ENCODE measurements at regions not wholly inside any gene's neighbourhood (a gene's known extent, or its start where the extent isn't known, plus 50 kb on each side); places are given as distances from the start of the nearest gene placed in this dataset.

- no peak overlapping the region for H3K4me2 ChIP-seq (ENCODE audit: low read length)
- no peaks in the 10 kb centered on the region for H4K20me1 ChIP-seq (ENCODE audit: insufficient read depth)
- no peak overlapping the region for H3K9ac ChIP-seq (ENCODE audit: low read length)
- H3K79me2 ChIP-seq (replicated peaks; ENCODE audit: insufficient read depth, low read length): no peaks in the 10 kb centered on the region
- TF ChIP-seq, protein P1, sequence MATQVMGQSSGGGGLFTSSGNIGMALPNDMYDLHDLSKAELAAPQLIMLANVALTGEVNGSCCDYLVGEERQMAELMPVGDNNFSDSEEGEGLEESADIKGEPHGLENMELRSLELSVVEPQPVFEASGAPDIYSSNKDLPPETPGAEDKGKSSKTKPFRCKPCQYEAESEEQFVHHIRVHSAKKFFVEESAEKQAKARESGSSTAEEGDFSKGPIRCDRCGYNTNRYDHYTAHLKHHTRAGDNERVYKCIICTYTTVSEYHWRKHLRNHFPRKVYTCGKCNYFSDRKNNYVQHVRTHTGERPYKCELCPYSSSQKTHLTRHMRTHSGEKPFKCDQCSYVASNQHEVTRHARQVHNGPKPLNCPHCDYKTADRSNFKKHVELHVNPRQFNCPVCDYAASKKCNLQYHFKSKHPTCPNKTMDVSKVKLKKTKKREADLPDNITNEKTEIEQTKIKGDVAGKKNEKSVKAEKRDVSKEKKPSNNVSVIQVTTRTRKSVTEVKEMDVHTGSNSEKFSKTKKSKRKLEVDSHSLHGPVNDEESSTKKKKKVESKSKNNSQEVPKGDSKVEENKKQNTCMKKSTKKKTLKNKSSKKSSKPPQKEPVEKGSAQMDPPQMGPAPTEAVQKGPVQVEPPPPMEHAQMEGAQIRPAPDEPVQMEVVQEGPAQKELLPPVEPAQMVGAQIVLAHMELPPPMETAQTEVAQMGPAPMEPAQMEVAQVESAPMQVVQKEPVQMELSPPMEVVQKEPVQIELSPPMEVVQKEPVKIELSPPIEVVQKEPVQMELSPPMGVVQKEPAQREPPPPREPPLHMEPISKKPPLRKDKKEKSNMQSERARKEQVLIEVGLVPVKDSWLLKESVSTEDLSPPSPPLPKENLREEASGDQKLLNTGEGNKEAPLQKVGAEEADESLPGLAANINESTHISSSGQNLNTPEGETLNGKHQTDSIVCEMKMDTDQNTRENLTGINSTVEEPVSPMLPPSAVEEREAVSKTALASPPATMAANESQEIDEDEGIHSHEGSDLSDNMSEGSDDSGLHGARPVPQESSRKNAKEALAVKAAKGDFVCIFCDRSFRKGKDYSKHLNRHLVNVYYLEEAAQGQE (IDR thresholded peaks at IDR 0.05; ENCODE audit: borderline replicate concordance): no peak
- TF ChIP-seq MXI1 (conservative IDR thresholded peaks at IDR 0.05; ENCODE audit: poor library complexity, severe bottlenecking): no peak
- TF ChIP-seq RAD21 (conservative IDR thresholded peaks at IDR 0.05): no peak
- TF ChIP-seq POLR2AphosphoS5 (IDR thresholded peaks at IDR 0.05): no peak
- no peak for TF ChIP-seq TAF1 (IDR thresholded peaks at IDR 0.05; ENCODE audit: low read depth)
- TF ChIP-seq EZH2 (IDR thresholded peaks at IDR 0.05; ENCODE audit: borderline replicate concordance, insufficient read depth, low read length, poor library complexity, severe bottlenecking): no peak
- no peak for TF ChIP-seq CTCF (IDR thresholded peaks at IDR 0.05; ENCODE audit: poor library complexity, severe bottlenecking)
- TF ChIP-seq EP300 (conservative IDR thresholded peaks at IDR 0.05; ENCODE audit: poor library complexity, severe bottlenecking): no peak
- TF ChIP-seq SMC3 (conservative IDR thresholded peaks at IDR 0.05; ENCODE audit: poor library complexity): no peak
- H3K36me3 ChIP-seq (ENCODE audit: insufficient read depth, low read length): no peaks in the 10 kb centered on the region
- H3K27me3 ChIP-seq (ENCODE audit: insufficient read depth, low read depth, low read length): no peaks in the 10 kb centered on the region
- H3K4me3 ChIP-seq (ENCODE audit: low read length): no peak overlapping the region
- no peak overlapping the region for H2AFZ ChIP-seq (ENCODE audit: low read depth, low read length)
- no peaks in the 10 kb centered on the region for H3F3A ChIP-seq (ENCODE audit: insufficient read depth, low read length, poor library complexity, severe bottlenecking)
- H3K27ac ChIP-seq (ENCODE audit: low read length): no peak overlapping the region
- no peaks in the 10 kb centered on the region for H3K9me3 ChIP-seq (ENCODE audit: low read length)
- no peaks in the 10 kb centered on the region for H3K9me2 ChIP-seq (ENCODE audit: insufficient read depth, low read length)
Observed at GRCh38 chrX:22406201-22406737, 133.6 kb downstream of the CBLL2 start.

- TF ChIP-seq MXI1 (conservative IDR thresholded peaks at IDR 0.05; ENCODE audit: poor library complexity, severe bottlenecking) (no peak), TAF1 (IDR thresholded peaks at IDR 0.05; ENCODE audit: low read depth) (no peak), EP300 (conservative IDR thresholded peaks at IDR 0.05; ENCODE audit: poor library complexity, severe bottlenecking) (no peak), RAD21 (conservative IDR thresholded peaks at IDR 0.05) (no peak), POLR2AphosphoS5 (IDR thresholded peaks at IDR 0.05) (no peak), CTCF (IDR thresholded peaks at IDR 0.05; ENCODE audit: poor library complexity, severe bottlenecking) (no peak), EZH2 (IDR thresholded peaks at IDR 0.05; ENCODE audit: borderline replicate concordance, insufficient read depth, low read length, poor library complexity, severe bottlenecking) (no peak), SMC3 (conservative IDR thresholded peaks at IDR 0.05; ENCODE audit: poor library complexity) (no peak)
- TF ChIP-seq, protein P1 (IDR thresholded peaks at IDR 0.05; ENCODE audit: borderline replicate concordance): no peak
- Histone ChIP-seq H3F3A (ENCODE audit: insufficient read depth, low read length, poor library complexity, severe bottlenecking) (no peaks in the 10 kb centered on the region), H3K9me2 (ENCODE audit: insufficient read depth, low read length) (no peaks in the 10 kb centered on the region), H2AFZ (ENCODE audit: low read depth, low read length) (no peak overlapping the region), H3K36me3 (ENCODE audit: insufficient read depth, low read length) (no peaks in the 10 kb centered on the region), H3K27me3 (ENCODE audit: insufficient read depth, low read depth, low read length) (no peaks in the 10 kb centered on the region), H3K9me3 (ENCODE audit: low read length) (no peaks in the 10 kb centered on the region), H3K9ac (ENCODE audit: low read length) (no peak overlapping the region), H3K4me2 (ENCODE audit: low read length) (no peak overlapping the region), H3K27ac (ENCODE audit: low read length) (no peak overlapping the region), H3K79me2 (replicated peaks; ENCODE audit: insufficient read depth, low read length) (no peaks in the 10 kb centered on the region), H4K20me1 (ENCODE audit: insufficient read depth) (no peaks in the 10 kb centered on the region), H3K4me3 (ENCODE audit: low read length) (no peak overlapping the region)
Observed at GRCh38 chrX:22409418-22409817, 136.7 kb downstream of the CBLL2 start.

Data from neural cell (in vitro differentiated cells).